Midbrain (tissue), 1 donor: ENCODE measurements at regions not wholly inside any gene's neighbourhood (a gene's known extent, or its start where the extent isn't known, plus 50 kb on each side); places are given as distances from the start of the nearest gene placed in this dataset.
"Not testable (repeated sequence)": the region's sequence is repeated elsewhere in the genome, so short reads cannot be mapped to it uniquely, and the experiment has no call there.

ENCODE experiments used
- DNase-seq: peaks from one replicate; lab custom pipeline; 2025; lab: John Stamatoyannopoulos, UW

DNA sequence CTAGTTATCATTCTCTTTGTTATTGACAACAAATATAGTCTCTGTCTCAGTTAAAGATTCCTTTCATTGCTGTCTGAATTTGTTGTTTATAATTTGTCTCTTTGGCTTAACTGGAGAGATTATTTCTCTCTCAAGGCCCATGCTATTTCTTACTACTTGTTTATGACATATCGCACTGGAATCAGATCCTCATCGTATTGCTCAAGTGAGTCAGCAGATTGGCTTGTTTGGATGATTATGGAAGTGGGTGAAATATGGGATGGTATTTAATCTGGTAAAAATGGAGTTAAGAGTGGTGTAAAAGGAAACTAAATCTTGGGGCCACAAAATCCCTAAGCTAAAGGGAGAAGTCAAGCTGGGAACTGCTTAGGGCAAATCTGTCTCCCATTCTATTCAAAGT, 613.1 kb downstream of the SI start:
- no peak for DNase-seq

DNA sequence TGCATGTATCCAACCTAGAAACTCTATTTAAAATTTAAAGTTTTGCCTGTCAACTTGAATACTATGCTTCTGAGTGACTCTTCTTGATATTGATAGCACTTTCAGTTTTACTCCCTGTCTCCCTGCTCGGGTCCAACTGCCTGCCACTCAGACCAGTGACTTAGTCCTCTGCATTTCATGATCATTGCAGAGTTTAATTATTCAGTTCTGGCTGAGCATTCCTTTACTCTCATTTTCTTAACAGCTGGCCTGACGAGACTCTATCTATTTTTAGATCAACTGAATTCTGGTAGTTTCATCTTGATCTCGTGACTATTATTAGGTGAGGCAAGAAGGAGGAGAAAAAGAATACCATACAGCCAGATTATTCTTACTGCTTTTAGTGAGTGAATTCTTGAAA, 617.4 kb downstream of the SI start:
- no peak for DNase-seq

DNA sequence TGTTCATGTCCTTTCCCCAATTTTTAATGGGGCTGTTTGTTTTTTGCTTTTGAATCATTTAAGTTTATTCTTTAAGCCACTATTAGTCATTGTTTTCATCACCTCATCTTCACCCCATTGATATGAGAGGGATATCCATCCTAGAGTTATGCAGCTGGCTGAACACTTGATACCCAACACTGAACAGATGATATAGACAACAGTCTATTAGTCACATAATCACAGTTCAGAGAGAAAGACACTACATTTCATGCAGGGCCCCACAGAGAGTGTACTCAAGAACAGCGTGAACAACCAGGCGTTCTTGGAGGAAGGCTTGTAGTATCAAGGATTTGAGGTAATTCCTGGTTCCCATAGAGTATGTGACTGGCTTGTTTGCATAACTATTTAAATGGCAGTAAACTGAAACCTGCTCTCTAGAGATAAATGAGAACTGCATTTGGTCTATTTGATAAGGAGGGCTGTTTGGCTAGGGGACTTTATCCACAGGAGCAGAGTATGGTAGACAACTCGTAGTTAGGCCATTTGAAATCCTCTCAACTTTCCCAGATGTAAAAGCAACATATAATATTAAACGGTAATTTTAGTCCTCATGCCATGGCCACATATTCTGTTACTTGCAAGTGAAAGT, 618.7 kb downstream of the SI start:
- no peak for DNase-seq

DNA sequence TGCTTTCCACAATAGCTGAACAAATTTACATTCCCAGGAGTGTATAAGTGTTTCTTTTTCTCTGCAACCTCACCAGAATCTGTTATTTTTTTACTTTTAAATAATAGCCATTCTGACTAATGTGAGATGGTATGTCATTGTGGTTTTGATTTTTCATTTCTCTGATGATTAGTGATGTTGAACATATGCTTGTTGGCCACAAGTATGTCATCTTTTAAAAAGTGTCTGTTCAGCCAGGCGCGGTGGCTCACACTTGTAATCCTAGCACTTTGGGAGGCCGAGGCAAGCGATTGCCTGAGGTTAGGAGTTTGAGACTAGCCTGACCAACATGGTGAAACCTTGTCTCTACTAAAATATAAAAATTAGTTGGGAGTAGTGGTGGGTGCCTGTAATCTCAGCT, 619.3 kb downstream of the SI start:
- DNase-seq: no peak

DNA sequence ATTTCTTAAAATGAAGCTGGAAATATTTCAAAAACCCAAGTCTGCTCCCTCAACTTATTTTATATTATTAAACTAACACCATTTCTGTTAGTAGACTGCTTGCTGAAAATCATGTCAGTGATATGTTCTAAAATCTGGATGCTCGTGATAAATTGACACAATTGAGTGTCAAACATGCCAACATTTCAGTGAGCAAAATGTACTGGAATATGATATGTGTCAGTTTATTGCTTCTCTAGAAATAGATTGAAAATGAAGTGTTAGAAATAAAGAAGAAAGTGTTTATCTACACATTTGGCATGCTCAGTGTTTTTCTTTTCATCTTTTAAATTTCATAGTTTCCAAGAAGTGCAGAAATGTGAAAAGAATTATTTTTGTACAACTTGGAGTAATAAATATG, 624.6 kb downstream of the SI start:
- DNase-seq: no peak

DNA sequence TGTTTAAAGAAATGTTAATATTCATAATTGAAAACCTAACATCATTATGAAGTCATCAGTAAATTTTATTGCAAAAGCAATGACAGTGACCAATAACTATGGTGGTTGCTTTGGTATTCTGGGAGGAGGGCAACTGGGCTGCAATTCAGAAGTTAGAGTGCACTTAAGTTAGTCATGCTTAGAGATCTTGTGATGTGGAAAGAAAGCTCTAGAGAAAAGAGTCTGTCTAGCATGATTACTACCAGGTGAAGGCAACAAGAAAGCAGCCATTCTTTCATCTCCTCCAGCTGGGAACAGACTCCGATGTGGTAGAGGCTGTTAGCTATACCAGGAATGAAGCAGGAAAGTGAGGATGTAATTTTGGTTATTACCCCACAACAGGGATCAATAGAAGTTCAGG, 625.6 kb downstream of the SI start:
- no peak for DNase-seq

DNA sequence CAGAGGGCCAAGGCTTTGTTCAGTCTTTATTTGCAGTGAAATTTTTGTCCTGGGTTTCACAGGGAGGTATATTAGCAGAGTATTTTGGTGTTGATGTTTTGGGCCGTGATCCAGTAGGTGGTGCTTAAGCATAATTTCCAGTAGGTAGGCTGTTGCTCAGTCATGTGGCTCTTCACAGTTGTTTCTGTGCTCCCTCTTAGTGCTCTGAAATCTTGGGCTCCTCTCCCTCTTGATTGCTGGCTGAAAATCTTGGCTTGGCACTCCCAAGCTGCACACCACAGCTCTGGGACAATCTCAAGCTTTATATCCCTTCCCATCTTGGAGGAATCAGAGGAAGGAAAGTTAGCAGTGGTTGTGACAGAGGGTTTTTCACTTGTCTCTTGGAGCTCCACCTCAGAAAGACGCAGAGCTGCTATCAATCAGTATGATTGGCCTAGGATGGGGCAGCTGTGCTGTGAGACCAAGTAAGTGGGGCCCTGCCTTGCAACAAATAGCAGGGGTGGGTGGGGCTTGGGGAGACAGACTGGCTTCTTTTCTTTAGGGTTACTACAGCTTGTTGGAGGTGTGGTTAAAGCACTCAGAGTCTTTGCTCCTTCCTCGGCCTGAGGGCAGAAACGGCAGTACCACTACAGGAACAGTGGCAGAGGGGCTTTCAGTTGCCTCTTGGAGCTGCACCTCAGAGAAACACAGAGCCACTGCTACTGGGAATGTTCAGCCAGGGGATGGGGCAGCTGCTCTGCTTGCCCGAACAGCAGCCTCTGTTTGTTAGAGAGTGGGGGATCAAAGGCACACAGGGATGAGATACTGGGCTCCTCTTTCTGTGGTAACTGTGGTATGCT, 627.0 kb downstream of the SI start:
- DNase-seq: no peak

DNA sequence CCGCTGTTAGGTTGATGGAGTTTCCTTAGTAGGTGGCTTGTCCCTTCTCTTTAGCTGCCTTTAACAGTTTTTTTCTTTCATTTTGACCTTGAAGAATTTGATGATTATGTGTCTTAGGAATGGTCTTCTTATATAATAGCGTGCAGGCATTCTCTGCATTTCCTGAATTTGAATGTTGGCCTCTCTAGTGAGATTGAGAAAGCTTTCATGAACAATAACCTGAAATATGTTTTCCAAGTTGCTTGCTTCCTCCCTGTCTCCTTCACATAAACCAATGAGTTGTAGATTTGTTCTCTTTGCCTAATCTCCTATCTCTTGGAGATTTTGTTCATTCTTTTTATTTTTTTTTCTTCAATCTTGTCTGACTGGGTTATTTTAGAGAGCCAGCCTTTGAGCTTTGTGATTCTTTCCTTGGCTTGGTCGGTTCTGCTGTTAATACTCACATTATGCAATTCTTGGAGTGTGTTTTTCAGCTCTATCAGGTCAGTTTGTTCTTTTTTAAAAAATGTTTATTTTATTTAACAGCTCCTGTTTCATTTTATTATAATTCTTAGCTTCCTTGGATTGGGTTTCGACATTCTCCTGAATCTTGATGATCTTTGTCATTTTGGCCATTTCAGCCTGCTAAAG, 627.9 kb downstream of the SI start:
- DNase-seq: no peak

DNA sequence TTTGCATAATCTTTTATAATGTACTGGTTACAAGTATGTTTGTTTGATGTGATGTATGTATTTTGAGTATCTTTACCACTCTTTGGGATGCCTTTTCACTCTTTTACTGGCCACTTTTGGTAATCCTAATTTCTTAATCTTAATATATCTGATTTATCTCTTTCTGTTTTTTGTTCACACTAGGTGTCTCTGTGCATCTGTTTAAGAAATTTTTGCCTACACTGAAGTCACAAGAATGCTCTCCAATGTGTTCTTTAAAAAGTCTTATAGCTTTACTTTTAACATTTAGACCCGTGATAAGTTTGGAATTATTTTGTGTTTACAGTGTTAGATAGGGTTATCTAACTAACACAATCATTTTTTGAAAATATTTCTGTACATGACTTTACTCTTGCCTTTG, 659.1 kb downstream of the SI start:
- no peak for DNase-seq

DNA sequence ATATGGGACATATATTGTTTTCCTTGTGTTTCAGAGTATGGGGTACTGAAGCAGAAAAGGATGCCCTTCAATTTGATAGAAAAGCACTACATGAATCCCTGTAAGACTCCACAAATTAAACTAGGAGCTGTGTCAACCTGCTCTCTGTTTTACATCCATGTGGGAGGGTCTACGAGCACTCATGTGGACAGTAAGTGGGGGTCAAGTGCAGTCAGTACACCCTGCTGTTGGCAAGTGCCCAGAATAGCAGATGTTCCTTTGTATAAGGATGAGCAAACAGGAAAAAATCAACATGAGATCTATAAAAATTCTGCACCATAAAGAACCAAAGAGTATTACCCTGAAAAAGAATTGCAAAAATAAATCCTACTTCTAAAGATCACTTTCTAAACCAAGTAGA, 659.9 kb downstream of the SI start:
- no peak for DNase-seq

DNA sequence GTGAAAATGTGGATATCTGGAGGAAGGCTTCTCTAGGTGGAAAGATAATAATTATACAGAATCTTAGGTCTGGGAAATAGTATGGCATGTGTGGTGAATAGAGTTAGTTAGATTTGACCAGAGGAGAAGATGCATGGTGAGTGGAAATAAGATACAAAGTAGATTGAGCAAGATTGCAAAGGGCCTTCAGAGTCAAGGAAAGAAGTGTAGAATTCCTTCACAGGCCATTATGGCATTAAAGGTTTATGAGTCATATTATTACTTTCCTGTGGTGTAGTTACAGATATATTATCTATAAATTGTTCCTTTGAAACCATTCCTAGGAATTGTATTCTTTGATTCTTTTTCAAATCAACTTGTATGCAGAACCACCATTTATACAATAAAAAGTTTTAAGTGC, 660.3 kb downstream of the SI start:
- no peak for DNase-seq

DNA sequence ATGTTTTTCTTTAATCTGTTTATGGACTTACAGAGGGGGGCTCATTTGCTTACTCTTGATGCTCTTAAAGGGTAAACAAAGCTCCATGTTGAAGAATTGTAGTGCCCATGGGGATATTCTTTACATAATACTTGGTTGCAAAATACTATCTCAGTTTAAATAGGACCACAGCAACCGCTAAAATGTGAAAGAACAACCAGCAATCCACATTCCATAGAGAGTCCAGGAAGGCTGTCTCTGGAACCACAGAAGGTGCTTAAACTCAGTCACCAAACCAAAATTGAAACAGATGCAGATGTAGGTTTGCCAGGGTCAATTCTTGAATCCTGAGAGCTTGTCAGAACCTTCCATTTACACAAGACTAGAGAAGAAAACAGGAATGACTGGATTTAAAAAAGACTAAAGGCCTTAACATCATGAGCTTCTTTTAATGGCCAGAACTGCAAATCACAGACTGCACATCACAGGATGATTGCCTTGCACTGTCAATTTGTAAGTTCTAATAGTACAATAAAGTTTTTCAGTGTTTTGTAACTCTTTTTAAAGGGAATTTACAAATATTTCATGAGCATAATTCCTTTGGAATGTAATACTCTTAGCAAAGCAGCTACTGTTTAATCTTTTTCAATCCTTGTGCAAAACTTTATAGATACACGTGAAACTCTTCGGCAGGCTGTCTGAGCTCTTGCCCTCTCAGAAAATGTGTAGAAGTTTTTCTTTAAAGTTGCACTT, 661.6 kb downstream of the SI start:
- no peak for DNase-seq

DNA sequence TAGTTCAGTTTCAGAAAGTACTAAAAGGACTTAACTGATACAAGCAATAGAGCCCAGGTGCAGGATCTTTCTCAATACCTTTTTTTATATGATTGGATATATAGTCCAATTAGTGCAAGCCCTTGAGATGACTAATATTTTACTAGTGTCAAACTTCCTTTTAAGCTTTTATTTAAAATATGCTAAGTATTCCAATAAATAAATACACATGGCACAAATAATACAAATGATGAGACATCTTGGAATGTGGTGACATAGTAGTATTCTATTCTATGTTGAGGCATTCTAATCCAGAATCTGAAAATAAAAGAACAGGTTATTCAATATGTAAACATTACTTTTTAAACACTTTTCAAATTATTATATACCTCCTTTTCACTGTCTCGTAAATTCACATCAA, 670.0 kb downstream of the SI start:
- DNase-seq: no peak

DNA sequence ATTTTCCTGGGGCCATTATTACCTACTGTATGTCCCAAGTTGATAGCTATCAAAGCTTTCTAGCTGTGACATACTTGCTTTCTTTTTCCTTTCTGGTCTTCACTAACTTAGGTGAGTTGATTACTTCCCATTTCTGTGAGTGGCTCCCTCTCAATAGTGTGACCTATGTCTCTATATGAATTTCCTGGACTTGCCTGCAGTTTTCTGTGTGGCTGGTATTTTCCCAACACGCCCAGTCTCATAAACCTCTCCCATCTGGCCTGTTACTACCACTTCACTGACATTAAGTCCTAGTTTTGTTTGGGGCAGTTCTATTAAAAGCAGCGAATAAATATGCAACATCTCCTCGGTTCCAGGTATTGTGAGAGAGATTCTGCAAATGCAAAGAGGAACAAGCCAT, 671.2 kb downstream of the SI start:
- DNase-seq: no peak

DNA sequence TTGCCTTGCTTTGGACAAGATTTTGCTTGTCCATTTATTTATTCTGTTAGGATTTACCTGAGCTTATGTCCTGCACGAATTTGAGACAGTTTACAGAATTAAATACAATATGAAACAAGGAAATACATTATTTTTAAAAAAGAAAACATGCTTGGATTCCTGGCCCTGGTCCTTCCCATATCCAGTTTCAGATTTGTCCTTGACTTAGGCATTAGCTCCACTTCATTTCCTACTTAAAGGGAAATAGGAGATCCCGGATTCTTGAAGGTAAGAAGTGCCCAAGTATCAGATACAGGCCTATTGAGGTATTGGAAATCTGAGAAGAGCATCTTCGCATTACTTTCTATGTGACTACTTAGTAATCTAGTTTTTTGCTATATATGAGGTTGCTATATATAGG, 672.0 kb downstream of the SI start:
- no peak for DNase-seq

DNA sequence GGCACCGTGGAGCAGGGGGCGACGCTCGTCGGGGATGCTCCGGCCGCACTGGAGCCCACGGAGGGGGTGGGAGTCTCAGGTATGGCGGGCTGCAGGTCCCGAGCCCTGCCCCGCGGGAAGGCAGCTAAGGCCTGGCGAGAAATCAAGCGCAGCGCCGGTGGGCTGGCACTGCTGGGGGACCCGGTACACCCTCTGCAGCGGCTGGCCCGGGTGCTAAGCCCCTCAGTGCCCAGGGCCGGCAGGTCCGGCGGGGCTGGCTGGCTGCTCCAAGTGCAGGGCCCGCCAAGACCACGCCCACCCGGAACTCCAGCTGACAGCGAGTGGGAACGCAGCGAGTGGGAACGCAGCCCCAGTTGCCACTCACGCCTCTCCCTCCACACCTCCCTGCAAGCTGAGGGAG, 676.4 kb downstream of the SI start:
- DNase-seq: no peak

DNA sequence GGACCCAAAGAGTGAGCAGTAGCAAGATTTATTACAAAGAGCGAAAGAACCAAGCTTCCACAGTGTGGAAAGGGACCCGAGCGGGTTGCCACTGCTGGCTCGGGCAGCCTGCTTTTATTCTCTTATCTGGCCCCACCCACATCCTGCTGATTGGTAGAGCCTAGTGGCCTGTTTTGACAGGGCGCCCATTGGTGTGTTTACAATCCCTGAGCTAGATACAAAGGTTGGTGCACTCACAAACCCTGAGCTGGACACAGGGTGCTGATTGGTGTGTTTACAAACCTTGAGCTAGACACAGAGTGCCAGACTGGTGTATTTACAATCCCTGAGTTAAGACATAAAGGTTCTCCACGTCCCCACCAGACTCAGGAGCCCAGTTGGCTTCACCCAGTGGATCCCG, 676.9 kb downstream of the SI start:
- not testable (repeated sequence) for DNase-seq

DNA sequence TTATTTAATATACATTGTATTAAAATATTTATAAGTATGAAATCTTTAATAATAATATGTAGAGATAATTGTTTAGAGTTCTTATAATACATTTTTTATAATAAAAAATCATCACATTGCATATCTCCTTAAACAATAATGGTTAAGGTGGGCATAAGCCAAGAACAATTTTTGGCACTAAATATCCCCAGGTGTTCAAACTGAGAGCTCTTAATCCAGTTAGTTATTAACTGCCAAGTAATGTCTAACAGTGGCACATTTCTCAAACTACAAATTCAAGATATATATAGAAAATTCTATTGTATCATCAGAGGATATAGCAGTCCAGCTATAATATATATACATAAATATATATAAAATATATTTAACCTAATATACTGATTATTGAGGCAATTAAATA, 680.8 kb downstream of the SI start:
- no peak for DNase-seq

DNA sequence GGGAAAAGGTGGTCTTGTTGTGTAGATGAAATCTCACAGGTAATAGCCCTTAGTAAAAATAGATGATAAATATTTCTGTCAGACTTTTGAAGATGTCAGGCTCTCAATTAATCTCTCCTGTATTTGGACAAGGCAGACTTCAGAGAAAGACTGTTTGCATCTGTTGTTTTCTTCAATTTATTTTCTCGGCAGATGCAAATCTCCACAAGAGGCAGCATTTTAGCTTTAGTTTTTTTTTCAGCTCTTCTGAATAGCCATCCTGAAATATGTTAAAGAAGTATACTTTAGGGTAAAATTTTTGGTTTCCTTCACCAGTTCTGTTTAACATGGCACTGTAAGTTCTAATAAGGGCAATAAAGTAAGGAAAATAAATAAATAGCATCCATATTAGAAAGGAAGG, 685.1 kb downstream of the SI start:
- DNase-seq: no peak

DNA sequence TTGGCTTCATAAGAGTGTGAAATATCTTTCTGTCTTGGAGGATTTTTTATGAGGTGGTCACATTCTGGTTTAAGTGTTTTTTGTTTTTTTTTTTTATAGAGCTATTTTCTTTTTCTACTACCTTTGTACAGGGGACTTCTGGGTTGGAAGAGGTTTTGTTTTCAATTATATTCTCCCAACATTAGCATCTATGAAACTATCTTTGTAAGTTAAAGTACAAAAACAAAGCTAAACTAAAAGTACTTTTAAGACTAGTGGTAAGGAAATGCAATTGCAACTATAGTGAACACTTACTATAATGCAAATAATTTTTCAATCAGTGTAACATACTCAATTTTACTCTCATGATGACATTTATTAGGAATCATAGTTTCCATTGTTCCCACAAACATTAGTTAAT, 688.2 kb downstream of the SI start:
- no peak for DNase-seq

DNA sequence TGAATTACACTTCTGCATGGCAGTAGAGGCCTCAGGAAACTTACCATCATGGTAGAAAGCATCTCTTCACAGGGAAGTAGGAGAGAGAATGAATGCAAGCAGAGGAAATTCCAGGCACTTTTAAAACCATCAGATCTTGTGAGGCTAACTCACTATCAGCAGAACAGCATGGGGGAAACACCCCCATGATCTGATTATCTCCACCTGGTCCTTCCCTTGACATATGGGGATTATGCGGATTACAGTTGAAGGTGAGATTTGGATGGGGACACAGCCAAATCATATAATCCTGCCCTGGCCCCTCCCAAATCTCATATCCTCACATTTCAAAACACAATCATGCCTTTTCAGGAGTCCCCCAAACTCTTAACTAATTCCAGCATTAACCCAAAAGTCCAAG, 691.1 kb downstream of the SI start:
- DNase-seq: no peak

DNA sequence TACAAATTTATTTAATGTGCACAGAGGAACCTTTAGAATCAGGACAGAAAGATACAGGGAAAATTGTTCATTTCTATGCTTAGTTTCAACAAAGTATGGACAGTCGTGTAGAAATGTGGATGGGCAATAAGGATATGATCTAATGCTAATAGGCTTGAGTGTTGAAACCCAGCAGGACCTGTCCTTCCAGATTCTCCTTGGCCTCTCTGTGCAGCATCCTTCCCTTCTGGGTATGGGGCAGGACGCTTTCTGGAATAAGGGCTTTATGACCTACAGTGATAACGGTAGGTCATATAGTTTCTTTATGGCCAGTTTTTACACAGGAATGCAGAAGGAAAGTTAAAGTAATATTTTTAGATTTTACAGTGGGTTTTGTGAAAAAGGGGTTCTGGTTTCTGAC, 698.1 kb downstream of the SI start:
- DNase-seq: no peak

DNA sequence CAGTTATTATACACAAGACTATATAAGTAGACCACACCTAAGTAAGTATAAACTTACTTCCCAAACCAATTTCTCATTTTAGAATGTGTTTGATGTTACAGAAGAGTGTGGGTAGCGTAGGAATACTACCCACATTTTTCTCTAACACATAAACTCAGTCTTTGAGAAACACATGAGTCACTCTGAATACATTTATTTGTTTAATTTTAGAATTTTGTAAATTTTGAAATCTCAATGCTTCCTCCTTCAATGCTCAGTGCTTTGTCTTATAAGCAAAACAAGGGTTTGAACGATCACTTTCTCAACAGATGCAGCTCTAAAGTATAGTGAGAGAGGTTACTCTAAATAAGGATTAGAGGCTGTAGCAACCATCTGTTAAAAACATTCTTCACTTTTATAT, 700.8 kb downstream of the SI start:
- no peak for DNase-seq
